ENCODE measurements at regions not wholly inside any gene's neighbourhood (a gene's known extent, or its start where the extent isn't known, plus 50 kb on each side); places are given as distances from the start of the nearest gene placed in this dataset.

GRCh38 chr6:114839019-114839418 is 496.2 kb upstream of the HS3ST5 start (continued):
- TF ChIP-seq RFX5 (IDR thresholded peaks at IDR 0.05; ENCODE audit: borderline replicate concordance, low read depth, low read length) = no peak
- TF ChIP-seq GTF2F1 (IDR thresholded peaks at IDR 0.05; ENCODE audit: borderline replicate concordance, low read depth, low read length) = no peak
- TF ChIP-seq POLR2AphosphoS5 (IDR thresholded peaks at IDR 0.05; ENCODE audit: low read depth, low read length) = no peak
- TF ChIP-seq EGR1 (IDR thresholded peaks at IDR 0.05; ENCODE audit: borderline replicate concordance, low read depth, low read length) = no peak
- no peak for TF ChIP-seq CTBP2 (IDR thresholded peaks at IDR 0.05; ENCODE audit: borderline replicate concordance, insufficient read depth, insufficient read length, low read length)
- TF ChIP-seq RNF2 (IDR thresholded peaks at IDR 0.05; ENCODE audit: borderline replicate concordance, low read depth, low read length, missing control alignments, poor library complexity, severe bottlenecking) = no peak
